Smooth muscle cell (in vitro differentiated cells): ENCODE measurements at regions not wholly inside any gene's neighbourhood (a gene's known extent, or its start where the extent isn't known, plus 50 kb on each side); places are given as distances from the start of the nearest gene placed in this dataset.

ENCODE experiments used
- DNase-seq: peaks from one replicate; lab custom pipeline; 2025; ENCODE audit not compliant: unreplicated experiment; lab: John Stamatoyannopoulos, UW
- H2AFZ ChIP-seq: fragments of 200-600 bp; sonication (generic); 2 replicates; pipeline ENCODE4 v1.6.0; 2016; ENCODE audit warnings: antibody characterized with exemption, low read depth, mild to moderate bottlenecking
- H3F3A ChIP-seq: fragments of 200-600 bp; sonication (generic); 2 replicates; pipeline ENCODE4 v1.6.0; 2017; ENCODE audit warnings: antibody characterized with exemption, low read depth
- H3K27ac ChIP-seq: fragments of 200-600 bp; sonication (generic); 2 replicates; pipeline ENCODE4 v1.5.1; 2016; ENCODE audit warnings: low read depth, mild to moderate bottlenecking
- H3K27me3 ChIP-seq: fragments of 200-600 bp; sonication (generic); 2 replicates; pipeline ENCODE4 v1.6.1; 2016; ENCODE audit warnings: low read depth, mild to moderate bottlenecking
- H3K36me3 ChIP-seq: fragments of 200-600 bp; sonication (generic); 2 replicates; pipeline ENCODE4 v1.5.1; 2016; ENCODE audit warnings: low read depth
- H3K4me1 ChIP-seq: fragments of 200-600 bp; sonication (generic); 2 replicates; pipeline ENCODE4 v1.5.1; 2016; ENCODE audit warnings: low read depth
- H3K4me2 ChIP-seq: fragments of 200-600 bp; sonication (generic); 2 replicates; pipeline ENCODE4 v1.6.0; 2016; ENCODE audit warnings: mild to moderate bottlenecking
- H3K4me3 ChIP-seq: fragments of 200-600 bp; sonication (generic); 2 replicates; pipeline ENCODE4 v1.5.1; 2016; ENCODE audit warnings: mild to moderate bottlenecking
- H3K79me2 ChIP-seq: fragments of 200-600 bp; sonication (generic); 2 replicates; pipeline ENCODE4 v1.6.0; 2016; ENCODE audit warnings: low read depth, mild to moderate bottlenecking
- H3K9ac ChIP-seq: fragments of 200-600 bp; sonication (generic); 2 replicates; pipeline ENCODE4 v1.6.0; 2016; ENCODE audit warnings: low read depth
- H3K9me3 ChIP-seq: fragments of 200-600 bp; sonication (generic); replicated peaks from 2 replicates; pipeline ENCODE4 v1.5.1; 2016; ENCODE audit warnings: low read depth
- H4K20me1 ChIP-seq: fragments of 200-600 bp; sonication (generic); 2 replicates; pipeline ENCODE4 v1.6.0; 2016; ENCODE audit warnings: low read depth
- WGBS: methylation state at CpG from one replicate; pipeline ENCODE4 v1.1.7; 2016; ENCODE audit warnings: low lambda C conversion rate; 5-methylcytosine and 5-hydroxymethylcytosine counted together
- TF ChIP-seq, protein P1 (sequence below): fragments of 200-600 bp; sonication (generic); IDR thresholded peaks from 2 replicates; pipeline ENCODE4 v1.5.1; 2017; ENCODE audit warnings: borderline replicate concordance, mild to moderate bottlenecking, antibody characterized with exemption; ENCODE audit not compliant: insufficient read depth, poor library complexity, severe bottlenecking

DNA sequence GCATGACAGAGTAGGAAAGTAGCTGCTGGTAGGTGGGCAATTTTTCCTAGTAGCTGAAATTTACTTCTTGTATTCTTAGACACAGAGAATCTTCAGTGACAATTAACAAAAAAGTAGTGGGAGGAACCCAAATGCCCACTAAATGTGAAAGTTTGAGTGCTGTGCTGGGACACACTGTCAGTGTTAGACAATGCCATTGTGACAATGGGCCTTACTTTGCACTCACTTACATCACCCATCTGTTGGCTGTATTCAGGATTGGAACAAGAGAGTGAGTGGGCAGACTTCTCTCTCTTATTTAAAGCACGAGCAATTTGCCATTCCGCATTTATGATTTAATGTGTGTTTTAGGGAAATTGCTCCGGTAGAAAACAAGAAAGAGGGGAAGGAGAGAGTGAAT is 662.5 kb downstream of the CBLN4 start:
- Histone ChIP-seq H3K4me3 (no peak overlapping the region), H4K20me1 (no peaks in the 10 kb centered on the region), H3K36me3 (no peaks in the 10 kb centered on the region), H3K79me2 (no peaks in the 10 kb centered on the region), H3K9me3 (no peaks in the 10 kb centered on the region), H3F3A (no peaks in the 10 kb centered on the region), H3K9ac (no peak overlapping the region), H3K27me3 (no peaks in the 10 kb centered on the region), H3K27ac (no peak overlapping the region), H3K4me2 (no peak overlapping the region), H2AFZ (no peak overlapping the region), H3K4me1 (no peaks in the 10 kb centered on the region)
- TF ChIP-seq, protein P1, sequence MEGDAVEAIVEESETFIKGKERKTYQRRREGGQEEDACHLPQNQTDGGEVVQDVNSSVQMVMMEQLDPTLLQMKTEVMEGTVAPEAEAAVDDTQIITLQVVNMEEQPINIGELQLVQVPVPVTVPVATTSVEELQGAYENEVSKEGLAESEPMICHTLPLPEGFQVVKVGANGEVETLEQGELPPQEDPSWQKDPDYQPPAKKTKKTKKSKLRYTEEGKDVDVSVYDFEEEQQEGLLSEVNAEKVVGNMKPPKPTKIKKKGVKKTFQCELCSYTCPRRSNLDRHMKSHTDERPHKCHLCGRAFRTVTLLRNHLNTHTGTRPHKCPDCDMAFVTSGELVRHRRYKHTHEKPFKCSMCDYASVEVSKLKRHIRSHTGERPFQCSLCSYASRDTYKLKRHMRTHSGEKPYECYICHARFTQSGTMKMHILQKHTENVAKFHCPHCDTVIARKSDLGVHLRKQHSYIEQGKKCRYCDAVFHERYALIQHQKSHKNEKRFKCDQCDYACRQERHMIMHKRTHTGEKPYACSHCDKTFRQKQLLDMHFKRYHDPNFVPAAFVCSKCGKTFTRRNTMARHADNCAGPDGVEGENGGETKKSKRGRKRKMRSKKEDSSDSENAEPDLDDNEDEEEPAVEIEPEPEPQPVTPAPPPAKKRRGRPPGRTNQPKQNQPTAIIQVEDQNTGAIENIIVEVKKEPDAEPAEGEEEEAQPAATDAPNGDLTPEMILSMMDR, result no peak
- DNase-seq, result no peak
- 82% methylated on average over 3 of the region's 3 CpGs for WGBS

DNA sequence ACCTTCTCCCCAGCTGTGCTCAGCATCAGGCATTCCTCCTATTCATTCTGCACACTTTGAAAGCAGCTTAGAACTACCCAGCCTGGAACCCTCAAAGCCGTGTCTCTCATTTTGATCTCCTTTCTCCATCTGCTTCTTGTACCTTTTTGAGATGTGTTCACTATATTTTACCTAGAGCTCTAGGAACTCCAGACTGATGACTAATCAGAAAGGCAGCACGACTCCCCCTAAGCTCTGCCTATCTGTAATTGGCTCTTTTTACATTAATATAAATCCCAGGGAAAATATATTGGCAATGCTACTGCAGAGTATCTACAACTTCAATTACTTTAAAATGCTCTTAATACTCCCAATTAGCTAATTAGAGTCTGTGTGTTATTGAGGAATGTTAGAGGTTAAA is 671.5 kb downstream of the CBLN4 start:
- H3K27me3 ChIP-seq, result no peaks in the 10 kb centered on the region
- H3K27ac ChIP-seq, result no peak overlapping the region
- H3K4me1 ChIP-seq, result no peaks in the 10 kb centered on the region
- no peaks in the 10 kb centered on the region for H3K9me3 ChIP-seq
- DNase-seq, result no peak
- H3K4me3 ChIP-seq, result no peak overlapping the region
- H3K36me3 ChIP-seq, result no peaks in the 10 kb centered on the region
- no peak overlapping the region for H3K4me2 ChIP-seq
- H3K9ac ChIP-seq, result no peak overlapping the region
- no peaks in the 10 kb centered on the region for H3F3A ChIP-seq
- TF ChIP-seq, protein P1, result no peak
- no peaks in the 10 kb centered on the region for H3K79me2 ChIP-seq
- 59% methylated on average over 2 of the region's 2 CpGs for WGBS
- H2AFZ ChIP-seq, result no peak overlapping the region
- no peaks in the 10 kb centered on the region for H4K20me1 ChIP-seq

DNA sequence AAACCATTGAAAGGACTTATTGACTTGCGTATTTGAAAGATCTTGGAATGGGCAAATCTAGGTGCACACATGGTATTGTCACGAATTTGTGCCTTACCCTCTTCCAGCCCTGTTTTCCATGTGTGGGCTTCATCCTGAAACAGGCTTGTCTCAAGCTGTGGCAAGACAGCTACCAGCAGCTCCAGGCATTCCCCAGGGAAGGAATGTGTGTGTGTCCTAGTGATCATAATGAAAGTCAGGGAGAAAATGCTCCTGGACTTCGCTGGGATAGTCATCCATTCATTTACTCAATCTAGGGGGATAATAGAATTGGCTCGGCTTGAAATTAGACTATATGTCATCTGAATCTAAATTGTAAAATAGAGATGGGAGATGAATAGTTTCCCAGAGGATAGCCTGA is 676.2 kb downstream of the CBLN4 start:
- no peak for DNase-seq
- Histone ChIP-seq H4K20me1 (no peaks in the 10 kb centered on the region), H3K27me3 (no peaks in the 10 kb centered on the region), H3K4me1 (no peaks in the 10 kb centered on the region), H3K4me2 (no peak overlapping the region), H3F3A (no peaks in the 10 kb centered on the region), H3K27ac (no peak overlapping the region), H3K79me2 (no peaks in the 10 kb centered on the region), H3K36me3 (no peaks in the 10 kb centered on the region), H3K9ac (no peak overlapping the region), H3K4me3 (no peak overlapping the region), H3K9me3 (no peaks in the 10 kb centered on the region), H2AFZ (no peak overlapping the region)
- TF ChIP-seq, protein P1, result no peak
- 91% methylated on average over 4 of the region's 4 CpGs for WGBS

GRCh38 chr20:55322745-55323144 is 682.6 kb downstream of the CBLN4 start:
- Histone ChIP-seq H3K9me3 (no peaks in the 10 kb centered on the region), H3K79me2 (no peaks in the 10 kb centered on the region), H4K20me1 (no peaks in the 10 kb centered on the region), H3K27me3 (no peaks in the 10 kb centered on the region), H3K27ac (no peak overlapping the region), H3K36me3 (no peaks in the 10 kb centered on the region), H3K9ac (no peak overlapping the region), H3F3A (no peaks in the 10 kb centered on the region), H2AFZ (no peak overlapping the region), H3K4me1 (no peaks in the 10 kb centered on the region), H3K4me2 (no peak overlapping the region), H3K4me3 (no peak overlapping the region)
- TF ChIP-seq, protein P1, result no peak
- WGBS, result 73% methylated on average over 2 of the region's 2 CpGs
- no peak for DNase-seq
